HG03575 (cell line): ENCODE measurements at regions not wholly inside any gene's neighbourhood (a gene's known extent, or its start where the extent isn't known, plus 50 kb on each side); places are given as distances from the start of the nearest gene placed in this dataset.

Experiments used
- ATAC-seq: cut with Tn5 transposase; IDR thresholded peaks from one replicate; pipeline ENCODE4 v1.9.1; 2021; ENCODE audit not compliant: unreplicated experiment, insufficient number of reproducible peaks, low FRiP score; ENCODE audit errors: extremely low read depth

DNA sequence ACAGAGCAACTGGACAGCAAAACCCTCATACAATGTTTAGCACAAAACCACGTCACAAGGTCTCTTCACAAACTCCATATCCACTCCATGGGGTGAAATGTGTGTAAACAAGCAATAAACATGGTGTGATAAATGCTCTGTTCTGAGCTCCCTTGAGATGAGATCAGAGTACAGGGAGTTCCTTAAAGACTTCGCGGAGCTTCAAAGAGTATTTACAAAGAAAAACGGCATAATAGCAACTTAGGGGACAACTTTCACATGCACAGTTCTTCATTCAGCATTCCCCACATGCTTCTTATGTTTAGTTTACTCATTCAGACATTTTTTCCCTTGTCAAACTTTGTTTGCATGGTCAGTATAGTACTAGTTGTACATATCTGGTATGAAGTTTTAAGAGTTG, 52.5 kb upstream of the SUCLG2 start:
- no peak for ATAC-seq

DNA sequence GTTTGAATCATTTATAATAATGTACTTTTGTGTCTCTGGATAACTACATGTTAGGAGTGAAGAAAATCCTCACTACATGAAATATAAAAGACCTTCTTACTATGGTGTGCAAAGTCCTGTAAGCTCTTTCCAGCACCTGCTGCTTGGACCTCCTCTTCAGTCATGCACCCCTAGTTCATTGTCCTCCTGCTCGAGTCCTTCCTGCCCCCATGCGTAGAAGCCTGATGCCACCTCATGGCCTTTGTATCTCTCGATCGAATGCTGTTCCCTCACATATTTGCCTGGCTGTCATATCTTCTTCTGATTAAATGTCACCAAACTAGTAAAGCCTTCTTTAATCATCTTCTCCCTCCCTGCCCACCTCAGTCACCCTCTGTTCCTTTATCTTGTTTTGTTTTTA, 49.9 kb upstream of the SUCLG2 start:
- no peak for ATAC-seq
